A549 (cell line): ENCODE measurements at regions not wholly inside any gene's neighbourhood (a gene's known extent, or its start where the extent isn't known, plus 50 kb on each side); places are given as distances from the start of the nearest gene placed in this dataset.

Experiments used
- ATAC-seq, 2 experiments: fragments of 200-7000 bp in 1 of 2; fragments of >200 bp in 1 of 2; cut with Nextera tagmentation in 1 of 2; cut with Tn5 transposase in 1 of 2; 3 replicates each; pipeline versions ENCODE4 v1.8.0 to v1.9.1; 2018 to 2020; ENCODE audit warnings: mild to moderate bottlenecking in 1 of 2, moderate library complexity in 1 of 2
- CTCF ChIA-PET: fragments of 300-600 bp; sonication (Branson Sonifier 250); formaldehyde crosslinking; extraction: SDS; loops from one replicate; lab custom pipeline; 2021; ENCODE audit warnings: antibody characterized with exemption, inconsistent platforms; lab: Yijun Ruan, JAX
- POLR2A ChIA-PET: fragments of 350-600 bp; formaldehyde crosslinking; extraction: SDS; loops from one replicate; lab custom pipeline; 2021; ENCODE audit warnings: antibody characterized with exemption, inconsistent platforms; lab: Yijun Ruan, JAX
- DNase-seq, 2 experiments: peaks; one replicate each; pipeline versions ENCODE4 v3.0.0 to v3.0.0-alpha.2; 2011 to 2016; ENCODE audit warnings: low read depth in 1 of 2, low spot score in 1 of 2
- FAIRE-seq: peaks from 2 replicates; lab custom pipeline; 2011; peaks lifted over from hg19 to GRCh38; lab: Jason Lieb, UNC
- H3K27ac ChIP-seq, 2 experiments: fragments of >200 bp; sonication (Bioruptor Twin); formaldehyde crosslinking; 3 replicates each; pipeline ENCODE4 v1.5.1; 2016 to 2017
- H3K4me1 ChIP-seq: fragments of >200 bp; sonication (Bioruptor Twin); formaldehyde crosslinking; 3 replicates; pipeline ENCODE4 v1.6.1; 2016
- H3K4me2 ChIP-seq: fragments of >200 bp; sonication (Bioruptor Twin); formaldehyde crosslinking; 3 replicates; pipeline ENCODE4 v1.6.1; 2016
- H3K4me3 ChIP-seq: fragments of >200 bp; sonication (Bioruptor Twin); formaldehyde crosslinking; 3 replicates; pipeline ENCODE4 v1.5.1; 2016
- H3K9me3 ChIP-seq: fragments of >200 bp; sonication (Bioruptor Twin); formaldehyde crosslinking; 3 replicates; pipeline ENCODE4 v1.6.1; 2016
- BHLHE40 ChIP-seq: IDR thresholded peaks from 2 replicates; pipeline ENCODE4 v1.6.1; 2012; ENCODE audit warnings: low read depth, low read length, inconsistent platforms
- CBX8 ChIP-seq: fragments of 200-600 bp; sonication (generic); IDR thresholded peaks from 2 replicates; pipeline ENCODE4 v1.6.1; 2016
- EHF ChIP-seq: fragments of 250-450 bp; sonication (Bioruptor Pico); IDR thresholded peaks from 2 replicates; pipeline ENCODE4 v1.5.0; 2020; ENCODE audit warnings: mild to moderate bottlenecking
- EHMT2 ChIP-seq: fragments of 200-600 bp; sonication (generic); IDR thresholded peaks from 2 replicates; pipeline ENCODE4 v1.6.1; 2016; ENCODE audit warnings: antibody characterized with exemption, low read depth, mild to moderate bottlenecking, moderate library complexity
- EP300 ChIP-seq, 2 experiments: fragments of >200 bp; sonication (Bioruptor Twin); formaldehyde crosslinking; IDR thresholded peaks; 2 replicates in 1 of 2; 3 replicates in 1 of 2; pipeline ENCODE4 v1.6.1; 2016 to 2017
- ESRRA ChIP-seq: fragments of 150-350 bp; IDR thresholded peaks from 2 replicates; pipeline ENCODE4 v1.6.1; 2014; ENCODE audit warnings: mild to moderate bottlenecking, low read length, borderline replicate concordance
- FOSB ChIP-seq: fragments of 250-450 bp; sonication (Bioruptor Pico); IDR thresholded peaks from 2 replicates; pipeline ENCODE4 v1.5.0; 2020; ENCODE audit warnings: mild to moderate bottlenecking, moderate library complexity
- FOSL2 ChIP-seq, 2 experiments: fragments of 450-650 bp in 1 of 2; fragments of >200 bp in 1 of 2; sonication (Bioruptor Twin) in 1 of 2; formaldehyde crosslinking; IDR thresholded peaks; 2 replicates each; pipeline versions ENCODE4 v1.5.0 to v1.6.1; 2016 to 2020; ENCODE audit warnings: mild to moderate bottlenecking in 1 of 2, moderate library complexity in 1 of 2
- GATA3 ChIP-seq: IDR thresholded peaks from 2 replicates; pipeline ENCODE4 v1.6.1; 2012; ENCODE audit warnings: borderline replicate concordance
- HOXB5 ChIP-seq: fragments of 250-450 bp; sonication (Bioruptor Pico); IDR thresholded peaks from 2 replicates; pipeline ENCODE4 v1.5.0; 2020; ENCODE audit warnings: mild to moderate bottlenecking, moderate library complexity
- KDM1A ChIP-seq: fragments of 200-600 bp; sonication (generic); IDR thresholded peaks from 2 replicates; pipeline ENCODE4 v1.6.1; 2016; ENCODE audit warnings: low read depth, mild to moderate bottlenecking
- MAFK ChIP-seq: fragments of 450-650 bp; IDR thresholded peaks from 2 replicates; pipeline ENCODE4 v1.6.1; 2014; ENCODE audit not compliant: partially characterized antibody
- MAZ ChIP-seq: fragments of 150-350 bp; IDR thresholded peaks from 2 replicates; pipeline ENCODE4 v1.6.1; 2014; ENCODE audit warnings: antibody characterized with exemption, low read depth, low read length, borderline replicate concordance
- NFE2L2 ChIP-seq: fragments of 150-350 bp; conservative IDR thresholded peaks from 2 replicates; pipeline ENCODE4 v1.6.1; 2014; ENCODE audit warnings: low read length
- PHF8 ChIP-seq: fragments of 200-600 bp; sonication (generic); IDR thresholded peaks from 2 replicates; pipeline ENCODE4 v1.6.1; 2016; ENCODE audit warnings: low read depth, mild to moderate bottlenecking, antibody characterized with exemption, moderate library complexity, borderline replicate concordance
- RCOR1 ChIP-seq: fragments of 150-350 bp; IDR thresholded peaks from 2 replicates; pipeline ENCODE4 v1.6.1; 2014; ENCODE audit warnings: antibody characterized with exemption, low read length, low read depth
- SREBF2 ChIP-seq: fragments of 450-650 bp; IDR thresholded peaks from 2 replicates; pipeline ENCODE4 v1.6.1; 2014; ENCODE audit warnings: mild to moderate bottlenecking, moderate library complexity
- WGBS: methylation state at CpG from one replicate; pipeline ENCODE4 v1.1.6; 2017; ENCODE audit errors: missing lambda C conversion rate; 5-methylcytosine and 5-hydroxymethylcytosine counted together
- TF ChIP-seq, protein P1 (sequence below): IDR thresholded peaks from 2 replicates; pipeline ENCODE4 v1.6.1; 2012
- TF ChIP-seq, protein P2 (sequence below): fragments of >200 bp; sonication (Bioruptor Twin); formaldehyde crosslinking; IDR thresholded peaks from 3 replicates; pipeline ENCODE4 v1.5.1; 2016
- TF ChIP-seq, protein P3 (sequence below): fragments of 150-350 bp; IDR thresholded peaks from 2 replicates; pipeline ENCODE4 v1.6.1; 2014; ENCODE audit warnings: low read depth, mild to moderate bottlenecking, low read length
- TF ChIP-seq, protein P4 (sequence below): IDR thresholded peaks from 2 replicates; pipeline ENCODE4 v1.6.1; 2012; ENCODE audit warnings: low read depth, borderline replicate concordance
- TF ChIP-seq, protein P5 (sequence below): fragments of 250-450 bp; sonication (Bioruptor Pico); IDR thresholded peaks from 2 replicates; pipeline ENCODE4 v1.5.0; 2021; ENCODE audit warnings: mild to moderate bottlenecking, moderate library complexity, borderline replicate concordance
- TF ChIP-seq, protein P6 (sequence below): fragments of 250-450 bp; sonication (Bioruptor Pico); IDR thresholded peaks from 2 replicates; pipeline ENCODE4 v1.5.0; 2020; ENCODE audit warnings: low read depth, mild to moderate bottlenecking, moderate library complexity
- TF ChIP-seq, protein P7 (sequence below): fragments of 450-650 bp; IDR thresholded peaks from 2 replicates; pipeline ENCODE4 v1.6.1; 2014; ENCODE audit warnings: antibody characterized with exemption

DNA sequence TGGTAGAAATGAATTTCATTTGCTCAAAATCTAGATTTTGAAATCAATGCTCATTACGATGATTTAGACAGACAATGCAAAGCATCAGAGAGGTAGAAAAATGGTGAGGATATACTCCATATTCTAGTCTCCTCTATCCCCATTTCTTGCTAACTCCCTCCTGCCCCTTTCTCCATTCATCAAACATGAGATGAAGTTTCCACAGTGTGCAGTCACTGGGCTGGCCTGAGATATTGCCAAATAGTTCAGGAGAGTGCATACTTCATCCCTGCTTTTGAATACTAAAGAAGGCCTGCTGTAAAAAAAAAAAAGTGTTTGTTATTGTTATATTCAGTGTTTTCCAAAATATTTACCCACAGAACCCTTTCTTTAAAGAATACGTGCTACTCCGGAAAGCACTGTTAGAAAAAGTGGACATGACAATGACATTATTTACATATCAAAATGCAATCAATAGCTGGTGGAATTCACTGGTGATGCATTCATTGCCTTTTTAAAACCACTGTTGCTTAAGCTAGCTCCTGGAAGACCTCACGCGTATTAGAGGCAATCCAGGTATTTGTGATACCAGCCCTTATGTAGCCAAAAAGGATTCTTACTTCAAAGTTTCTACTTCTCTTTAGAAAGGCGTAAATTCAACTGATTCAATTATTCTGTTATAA, 247.6 kb upstream of the SOX2 start:
- DNase-seq (no peak), ATAC-seq (no peak), FAIRE-seq (no peak)
- POLR2A ChIA-PET: no interaction called here
- CTCF ChIA-PET: no interaction called here
- Histone ChIP-seq H3K4me1 (no peaks in the 10 kb centered on the region), H3K4me2 (no peak overlapping the region), H3K4me3 (no peak overlapping the region), H3K9me3 (no peaks in the 10 kb centered on the region), H3K27ac (no peak overlapping the region)
- TF ChIP-seq FOSB (no peak), KDM1A (no peak), BHLHE40 (no peak), FOSL2 (IDR thresholded peaks at IDR 0.05) (no peak), FOSL2 (CRISPR knock-in tag; IDR thresholded peaks at IDR 0.05) (no peak), SREBF2 (no peak), EP300 (IDR thresholded peaks at IDR 0.05) (no peak), EHF (no peak), MAFK (no peak), MAZ (no peak), HOXB5 (CRISPR knock-in tag) (no peak), CBX8 (no peak), GATA3 (no peak), EHMT2 (no peak)
- TF ChIP-seq, protein P1, sequence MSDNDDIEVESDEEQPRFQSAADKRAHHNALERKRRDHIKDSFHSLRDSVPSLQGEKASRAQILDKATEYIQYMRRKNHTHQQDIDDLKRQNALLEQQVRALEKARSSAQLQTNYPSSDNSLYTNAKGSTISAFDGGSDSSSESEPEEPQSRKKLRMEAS: no peak
- TF ChIP-seq, protein P2, sequence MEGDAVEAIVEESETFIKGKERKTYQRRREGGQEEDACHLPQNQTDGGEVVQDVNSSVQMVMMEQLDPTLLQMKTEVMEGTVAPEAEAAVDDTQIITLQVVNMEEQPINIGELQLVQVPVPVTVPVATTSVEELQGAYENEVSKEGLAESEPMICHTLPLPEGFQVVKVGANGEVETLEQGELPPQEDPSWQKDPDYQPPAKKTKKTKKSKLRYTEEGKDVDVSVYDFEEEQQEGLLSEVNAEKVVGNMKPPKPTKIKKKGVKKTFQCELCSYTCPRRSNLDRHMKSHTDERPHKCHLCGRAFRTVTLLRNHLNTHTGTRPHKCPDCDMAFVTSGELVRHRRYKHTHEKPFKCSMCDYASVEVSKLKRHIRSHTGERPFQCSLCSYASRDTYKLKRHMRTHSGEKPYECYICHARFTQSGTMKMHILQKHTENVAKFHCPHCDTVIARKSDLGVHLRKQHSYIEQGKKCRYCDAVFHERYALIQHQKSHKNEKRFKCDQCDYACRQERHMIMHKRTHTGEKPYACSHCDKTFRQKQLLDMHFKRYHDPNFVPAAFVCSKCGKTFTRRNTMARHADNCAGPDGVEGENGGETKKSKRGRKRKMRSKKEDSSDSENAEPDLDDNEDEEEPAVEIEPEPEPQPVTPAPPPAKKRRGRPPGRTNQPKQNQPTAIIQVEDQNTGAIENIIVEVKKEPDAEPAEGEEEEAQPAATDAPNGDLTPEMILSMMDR: no peak
- TF ChIP-seq, protein P3, sequence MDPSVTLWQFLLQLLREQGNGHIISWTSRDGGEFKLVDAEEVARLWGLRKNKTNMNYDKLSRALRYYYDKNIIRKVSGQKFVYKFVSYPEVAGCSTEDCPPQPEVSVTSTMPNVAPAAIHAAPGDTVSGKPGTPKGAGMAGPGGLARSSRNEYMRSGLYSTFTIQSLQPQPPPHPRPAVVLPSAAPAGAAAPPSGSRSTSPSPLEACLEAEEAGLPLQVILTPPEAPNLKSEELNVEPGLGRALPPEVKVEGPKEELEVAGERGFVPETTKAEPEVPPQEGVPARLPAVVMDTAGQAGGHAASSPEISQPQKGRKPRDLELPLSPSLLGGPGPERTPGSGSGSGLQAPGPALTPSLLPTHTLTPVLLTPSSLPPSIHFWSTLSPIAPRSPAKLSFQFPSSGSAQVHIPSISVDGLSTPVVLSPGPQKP: no peak
- WGBS: 69% methylated on average over 6 of the region's 6 CpGs

DNA sequence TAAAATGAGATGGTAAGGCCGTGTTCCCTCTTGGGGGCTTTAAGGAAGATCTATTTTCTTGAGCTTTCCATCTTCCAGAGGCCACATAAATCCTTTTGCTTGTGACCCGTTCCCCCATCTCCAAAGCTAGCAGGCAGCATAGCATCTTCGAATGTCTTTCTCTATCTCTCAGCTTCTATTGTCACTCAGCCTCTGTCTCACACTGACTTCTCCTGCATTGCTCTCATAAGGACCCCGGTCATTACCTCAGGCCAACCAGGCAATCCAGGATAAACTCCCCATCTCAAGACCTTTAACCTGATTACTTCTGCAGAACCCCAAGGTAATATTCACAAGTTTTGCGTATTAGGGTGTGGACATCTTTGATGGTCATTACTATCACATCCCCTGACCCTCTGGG, 250.3 kb upstream of the SOX2 start:
- H3K4me3 ChIP-seq: no peak overlapping the region
- H3K4me2 ChIP-seq: no peak overlapping the region
- ChIA-PET POLR2A (no interaction called here), CTCF (no interaction called here)
- FAIRE-seq (no peak), ATAC-seq (no peak), DNase-seq (no peak)
- H3K4me1 ChIP-seq: no peaks in the 10 kb centered on the region
- WGBS: 31% methylated on average over 5 of the region's 5 CpGs
- TF ChIP-seq RCOR1: no peak
- TF ChIP-seq NFE2L2: no peak
- no peak for TF ChIP-seq PHF8
- TF ChIP-seq, protein P4, sequence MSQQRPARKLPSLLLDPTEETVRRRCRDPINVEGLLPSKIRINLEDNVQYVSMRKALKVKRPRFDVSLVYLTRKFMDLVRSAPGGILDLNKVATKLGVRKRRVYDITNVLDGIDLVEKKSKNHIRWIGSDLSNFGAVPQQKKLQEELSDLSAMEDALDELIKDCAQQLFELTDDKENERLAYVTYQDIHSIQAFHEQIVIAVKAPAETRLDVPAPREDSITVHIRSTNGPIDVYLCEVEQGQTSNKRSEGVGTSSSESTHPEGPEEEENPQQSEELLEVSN: no peak
- TF ChIP-seq, protein P5, sequence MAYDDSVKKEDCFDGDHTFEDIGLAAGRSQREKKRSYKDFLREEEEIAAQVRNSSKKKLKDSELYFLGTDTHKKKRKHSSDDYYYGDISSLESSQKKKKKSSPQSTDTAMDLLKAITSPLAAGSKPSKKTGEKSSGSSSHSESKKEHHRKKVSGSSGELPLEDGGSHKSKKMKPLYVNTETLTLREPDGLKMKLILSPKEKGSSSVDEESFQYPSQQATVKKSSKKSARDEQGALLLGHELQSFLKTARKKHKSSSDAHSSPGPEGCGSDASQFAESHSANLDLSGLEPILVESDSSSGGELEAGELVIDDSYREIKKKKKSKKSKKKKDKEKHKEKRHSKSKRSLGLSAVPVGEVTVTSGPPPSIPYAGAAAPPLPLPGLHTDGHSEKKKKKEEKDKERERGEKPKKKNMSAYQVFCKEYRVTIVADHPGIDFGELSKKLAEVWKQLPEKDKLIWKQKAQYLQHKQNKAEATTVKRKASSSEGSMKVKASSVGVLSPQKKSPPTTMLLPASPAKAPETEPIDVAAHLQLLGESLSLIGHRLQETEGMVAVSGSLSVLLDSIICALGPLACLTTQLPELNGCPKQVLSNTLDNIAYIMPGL (CRISPR knock-in tag): no peak
- TF ChIP-seq, protein P6, sequence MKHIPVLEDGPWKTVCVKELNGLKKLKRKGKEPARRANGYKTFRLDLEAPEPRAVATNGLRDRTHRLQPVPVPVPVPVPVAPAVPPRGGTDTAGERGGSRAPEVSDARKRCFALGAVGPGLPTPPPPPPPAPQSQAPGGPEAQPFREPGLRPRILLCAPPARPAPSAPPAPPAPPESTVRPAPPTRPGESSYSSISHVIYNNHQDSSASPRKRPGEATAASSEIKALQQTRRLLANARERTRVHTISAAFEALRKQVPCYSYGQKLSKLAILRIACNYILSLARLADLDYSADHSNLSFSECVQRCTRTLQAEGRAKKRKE (CRISPR knock-in tag): no peak
- TF ChIP-seq, protein P2: no peak
- TF ChIP-seq FOSB: no peak
- no peak for TF ChIP-seq ESRRA
- TF ChIP-seq, protein P7, sequence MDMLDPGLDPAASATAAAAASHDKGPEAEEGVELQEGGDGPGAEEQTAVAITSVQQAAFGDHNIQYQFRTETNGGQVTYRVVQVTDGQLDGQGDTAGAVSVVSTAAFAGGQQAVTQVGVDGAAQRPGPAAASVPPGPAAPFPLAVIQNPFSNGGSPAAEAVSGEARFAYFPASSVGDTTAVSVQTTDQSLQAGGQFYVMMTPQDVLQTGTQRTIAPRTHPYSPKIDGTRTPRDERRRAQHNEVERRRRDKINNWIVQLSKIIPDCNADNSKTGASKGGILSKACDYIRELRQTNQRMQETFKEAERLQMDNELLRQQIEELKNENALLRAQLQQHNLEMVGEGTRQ: no peak
- no peaks in the 10 kb centered on the region for H3K9me3 ChIP-seq
- no peak overlapping the region for H3K27ac ChIP-seq
